H7 (cell line): ENCODE measurements at regions not wholly inside any gene's neighbourhood (a gene's known extent, or its start where the extent isn't known, plus 50 kb on each side); places are given as distances from the start of the nearest gene placed in this dataset.

ENCODE experiments used
- DNase-seq: peaks from one replicate; pipeline ENCODE4 v3.0.0; 2012
- H3K27me3 ChIP-seq: 2 replicates; pipeline ENCODE4 v1.6.0; 2011; ENCODE audit warnings: mild to moderate bottlenecking, low read length; ENCODE audit not compliant: control insufficient read depth, insufficient read depth
- H3K36me3 ChIP-seq: replicated peaks from 2 replicates; pipeline ENCODE4 v1.5.1; 2011; ENCODE audit warnings: low read length; ENCODE audit not compliant: control insufficient read depth, insufficient read depth
- H3K4me3 ChIP-seq: 2 replicates; pipeline ENCODE4 v1.5.1; 2011; ENCODE audit warnings: low read depth, mild to moderate bottlenecking, control low read depth, low read length, moderate library complexity; ENCODE audit not compliant: insufficient read depth

DNA sequence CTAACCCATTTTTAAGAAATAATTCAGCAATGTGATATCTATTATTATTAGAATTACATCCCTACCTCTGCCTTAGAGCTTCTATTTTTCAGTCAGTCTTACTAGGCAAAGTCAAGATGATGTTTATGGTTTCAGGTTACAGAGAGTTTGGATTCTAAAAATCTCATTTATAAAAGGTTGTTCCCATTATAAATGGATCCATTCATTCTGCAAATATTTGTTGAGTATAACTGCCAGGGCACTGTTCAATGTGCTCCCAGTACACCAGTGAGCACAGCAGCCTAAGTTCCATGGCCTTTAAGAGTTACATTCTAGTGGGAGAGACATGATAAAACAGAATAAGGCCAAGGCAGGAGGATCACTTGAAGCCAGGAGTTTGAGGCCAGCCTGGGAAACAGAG, 75.9 kb upstream of the EYA4 start:
- H3K36me3 ChIP-seq = no peaks in the 10 kb centered on the region
- H3K27me3 ChIP-seq = no peaks in the 10 kb centered on the region
- no peak for DNase-seq
- H3K4me3 ChIP-seq = no peak overlapping the region

DNA sequence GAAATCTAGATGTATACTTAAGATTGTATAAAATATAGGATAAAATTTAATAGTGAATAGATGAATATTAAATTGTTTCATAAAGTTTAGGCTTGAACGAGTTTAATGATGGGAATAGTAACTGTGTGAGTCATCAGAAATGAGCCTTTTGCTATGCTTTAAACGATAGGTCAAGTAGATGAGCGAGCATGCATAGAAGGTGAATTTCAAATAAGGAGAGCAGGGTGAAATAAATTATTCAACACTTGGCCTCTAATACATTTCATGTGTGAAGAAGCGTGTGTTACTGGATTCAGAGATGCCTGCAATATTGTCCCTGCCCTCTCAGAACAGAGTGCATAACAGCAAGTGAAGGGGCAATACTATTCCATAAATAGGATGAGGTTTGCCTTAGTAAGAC, 74.4 kb upstream of the EYA4 start:
- no peak overlapping the region for H3K4me3 ChIP-seq
- no peaks in the 10 kb centered on the region for H3K27me3 ChIP-seq

DNA sequence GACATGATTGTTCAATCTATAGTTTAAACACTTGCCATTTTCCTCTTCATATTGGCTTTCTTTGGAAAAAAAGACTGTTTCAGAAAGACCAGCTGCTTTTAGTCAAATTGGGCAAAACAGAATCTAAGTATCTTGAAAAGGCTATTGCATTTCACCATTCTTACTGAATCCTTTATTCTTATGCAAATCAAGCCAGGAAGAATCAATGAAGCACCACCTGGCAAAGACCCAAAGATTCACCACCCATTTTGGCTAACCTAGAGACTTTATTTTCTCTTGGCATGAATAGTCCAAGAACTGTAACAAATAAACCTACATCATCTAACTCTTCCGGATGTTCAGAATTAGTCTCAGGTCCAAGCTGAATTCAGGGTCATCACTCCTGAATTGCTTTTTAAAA, 71.3 kb upstream of the EYA4 start:
- Histone ChIP-seq H3K4me3 (no peak overlapping the region), H3K36me3 (no peaks in the 10 kb centered on the region), H3K27me3 (no peaks in the 10 kb centered on the region; the same call in 1 of the 2 replicates)
- DNase-seq = peak; percentile 19

More for the DNA sequence above, 74.4 kb upstream of the EYA4 start:
- no peak for DNase-seq
- H3K36me3 ChIP-seq = no peaks in the 10 kb centered on the region

DNA sequence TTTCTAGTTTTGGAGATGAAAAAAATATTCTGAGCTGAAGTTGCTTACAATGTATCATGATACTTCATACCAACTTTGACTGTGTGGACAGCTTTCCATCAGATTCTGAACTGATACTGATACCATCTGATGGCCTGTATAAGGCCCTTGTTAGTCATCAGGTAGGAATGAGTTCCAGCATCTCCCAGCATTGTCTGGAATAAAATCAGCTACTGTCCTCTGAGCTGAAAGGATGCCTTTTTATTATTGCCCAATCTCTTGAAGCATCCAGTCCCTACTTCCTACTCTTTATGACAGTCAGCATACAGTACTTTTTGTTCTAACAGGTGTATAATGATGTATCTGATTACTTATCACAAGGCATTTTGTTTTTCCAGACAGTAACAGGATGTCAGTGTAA, 70.6 kb upstream of the EYA4 start:
- Histone ChIP-seq H3K4me3 (no peak overlapping the region), H3K27me3 (no peaks in the 10 kb centered on the region; the same call in 1 of the 2 replicates), H3K36me3 (no peaks in the 10 kb centered on the region)
- no peak for DNase-seq

DNA sequence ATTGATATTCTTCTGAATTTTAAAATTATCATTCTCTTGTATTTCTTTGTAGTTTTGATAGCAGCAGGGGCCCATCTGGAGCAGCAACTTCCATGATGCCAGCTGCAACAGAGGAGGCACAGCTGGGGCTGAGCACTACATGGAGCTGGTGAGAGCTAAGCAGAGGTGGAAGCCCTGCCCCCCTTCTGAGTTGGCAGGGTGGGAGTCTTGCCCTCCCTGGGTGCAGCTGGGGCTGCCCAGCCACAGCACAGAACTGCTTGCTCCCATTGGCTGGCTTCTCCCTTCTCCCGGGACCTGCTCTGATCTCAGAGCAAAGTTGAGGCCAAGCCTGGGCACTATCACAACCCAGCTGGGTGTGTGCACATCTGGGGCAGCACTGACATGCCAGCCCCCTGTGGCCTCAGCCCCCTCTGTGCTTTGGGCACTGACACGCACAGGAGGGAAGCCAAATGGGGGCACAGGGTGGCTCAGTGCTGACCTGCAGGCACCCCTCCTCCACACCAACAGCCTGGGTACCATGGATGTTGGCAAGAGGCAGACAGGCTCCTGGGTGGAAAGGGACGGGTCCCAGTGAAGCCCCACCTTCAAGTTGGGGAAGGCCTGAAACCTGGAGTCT, 69.1 kb upstream of the EYA4 start:
- no peaks in the 10 kb centered on the region; the same call in 1 of the 2 replicates for H3K27me3 ChIP-seq
- DNase-seq = no peak
- H3K4me3 ChIP-seq = no peak overlapping the region
- H3K36me3 ChIP-seq = no peaks in the 10 kb centered on the region

DNA sequence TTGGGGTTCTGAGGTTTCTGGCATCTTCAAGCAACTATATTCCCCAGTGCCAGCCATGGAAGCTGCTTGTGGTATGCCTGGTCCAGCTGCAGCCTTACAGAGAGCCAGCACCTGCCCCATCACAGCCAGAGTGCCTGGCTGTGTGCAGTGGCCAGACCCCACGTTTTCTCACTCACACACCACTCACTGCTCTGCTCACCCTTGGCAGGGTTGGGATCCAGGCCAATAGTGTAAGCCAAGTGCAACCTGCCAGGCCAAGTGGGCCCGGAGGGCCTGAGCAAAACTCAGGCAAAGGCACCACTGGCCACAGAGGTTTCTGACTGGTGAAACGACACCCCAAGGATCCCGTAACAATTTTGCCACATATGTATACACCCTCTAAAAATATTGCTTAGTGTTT, 67.9 kb upstream of the EYA4 start:
- no peak for DNase-seq
- Histone ChIP-seq H3K4me3 (no peak overlapping the region), H3K36me3 (no peaks in the 10 kb centered on the region), H3K27me3 (no peaks in the 10 kb centered on the region; the same call in 1 of the 2 replicates)

DNA sequence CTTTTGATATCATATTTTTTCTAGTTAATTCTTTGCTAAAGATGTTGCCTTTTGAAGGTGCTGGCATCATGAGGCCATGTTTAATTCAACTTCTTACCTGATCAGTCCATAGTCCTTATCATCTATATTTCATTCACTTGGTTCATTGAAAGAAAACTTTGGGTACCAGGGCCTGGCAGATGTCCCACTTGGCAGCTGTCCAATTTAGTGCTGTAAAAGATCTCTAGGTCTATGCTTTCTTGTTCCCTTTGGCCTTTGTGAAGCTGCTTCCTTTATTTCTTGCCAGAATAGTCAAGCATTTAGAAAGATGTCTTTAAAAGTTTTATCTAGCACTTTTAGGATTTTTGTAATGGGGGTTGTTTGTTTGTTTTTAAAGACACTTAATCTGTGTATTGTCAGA, 61.7 kb upstream of the EYA4 start:
- H3K36me3 ChIP-seq = no peaks in the 10 kb centered on the region
- H3K27me3 ChIP-seq = no peaks in the 10 kb centered on the region
- no peak for DNase-seq
- H3K4me3 ChIP-seq = no peak overlapping the region

DNA sequence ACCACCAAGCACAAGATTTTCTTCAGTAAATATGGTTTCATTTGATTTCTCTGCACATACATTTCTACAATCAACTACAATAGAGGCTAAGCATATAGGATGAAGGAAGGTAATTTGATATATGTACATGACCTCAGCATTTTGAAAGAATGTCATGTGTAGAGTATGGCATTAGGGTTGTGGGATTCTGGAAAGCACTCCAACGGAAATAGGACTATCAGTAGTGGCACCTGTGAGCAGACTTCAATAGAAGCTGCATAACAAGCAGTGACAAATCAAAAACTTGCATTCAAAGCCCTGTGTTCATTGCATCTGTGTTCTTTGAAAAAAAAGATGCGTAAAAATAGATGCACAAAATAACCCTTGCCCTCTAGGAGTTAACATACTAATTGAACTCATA, 57.5 kb upstream of the EYA4 start:
- no peak overlapping the region for H3K4me3 ChIP-seq
- H3K27me3 ChIP-seq = no peaks in the 10 kb centered on the region
- no peaks in the 10 kb centered on the region for H3K36me3 ChIP-seq
- DNase-seq = no peak

DNA sequence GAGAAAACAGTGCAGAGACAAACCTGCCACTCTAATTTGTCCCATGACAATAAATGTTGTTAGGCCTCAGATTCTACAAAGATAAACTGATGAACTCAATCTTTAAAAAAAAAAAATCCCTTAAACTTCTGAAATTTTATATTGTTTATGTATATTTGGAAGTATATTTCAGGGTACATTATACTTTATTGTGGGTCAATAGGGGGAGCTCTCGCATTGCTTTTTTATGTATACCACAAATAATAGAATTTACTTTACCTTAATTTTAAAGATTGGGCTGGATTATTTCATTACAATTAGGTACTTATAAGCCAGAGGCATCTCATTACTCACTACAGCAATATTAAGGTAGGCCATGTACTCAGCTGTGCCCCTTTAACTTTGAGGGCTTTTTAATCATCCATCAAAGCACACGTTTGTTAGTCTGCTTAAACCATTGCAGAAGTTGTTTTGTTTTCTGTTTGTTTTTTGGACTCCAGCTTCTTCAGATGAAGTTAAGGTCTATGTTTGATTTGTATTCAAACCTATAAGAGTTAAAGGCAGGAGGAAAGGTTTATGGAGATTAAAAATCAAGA, 56.3 kb upstream of the EYA4 start:
- no peak for DNase-seq
- Histone ChIP-seq H3K27me3 (no peaks in the 10 kb centered on the region), H3K4me3 (no peak overlapping the region), H3K36me3 (no peaks in the 10 kb centered on the region)

DNA sequence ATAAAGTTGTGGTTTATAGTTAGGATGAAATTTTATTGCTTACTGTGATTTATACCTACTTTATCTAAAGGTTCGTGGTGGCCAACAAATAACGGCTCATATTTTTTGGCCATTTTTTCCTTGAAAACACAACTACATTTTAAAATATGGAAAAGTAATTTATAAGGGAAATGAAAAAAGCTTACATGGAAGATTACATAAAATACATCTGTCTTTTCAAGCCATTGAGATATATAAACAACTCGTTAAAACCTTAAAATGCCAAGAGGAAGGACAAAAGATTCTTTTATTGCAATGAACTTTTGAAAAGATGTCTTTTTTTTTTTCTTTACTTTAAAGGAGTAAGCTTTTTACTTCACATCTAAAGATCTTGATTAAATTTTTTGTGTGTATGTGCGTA, 55.4 kb upstream of the EYA4 start:
- H3K4me3 ChIP-seq = no peak overlapping the region
- H3K27me3 ChIP-seq = no peaks in the 10 kb centered on the region
- DNase-seq = no peak
- H3K36me3 ChIP-seq = no peaks in the 10 kb centered on the region

DNA sequence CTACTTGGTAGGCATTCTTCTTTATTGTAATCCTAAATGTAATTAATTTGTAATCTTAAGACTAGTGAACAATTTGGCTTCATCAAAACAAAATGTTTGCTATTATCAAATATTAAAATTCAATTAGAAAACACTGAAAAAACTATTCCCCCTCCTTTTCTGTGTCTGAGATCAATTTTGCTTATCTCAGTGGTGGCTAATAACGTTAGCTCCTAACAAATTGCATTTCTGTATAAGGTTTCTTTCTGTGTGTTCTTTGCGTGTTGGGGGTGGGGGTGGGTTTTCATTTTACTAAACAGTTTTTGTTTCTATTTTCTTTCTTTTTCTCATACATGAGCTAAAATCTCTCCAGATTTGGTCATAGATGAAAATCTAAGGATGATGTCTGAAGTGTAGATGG, 54.0 kb upstream of the EYA4 start:
- Histone ChIP-seq H3K27me3 (no peaks in the 10 kb centered on the region), H3K36me3 (no peaks in the 10 kb centered on the region), H3K4me3 (no peak overlapping the region)
- no peak for DNase-seq

DNA sequence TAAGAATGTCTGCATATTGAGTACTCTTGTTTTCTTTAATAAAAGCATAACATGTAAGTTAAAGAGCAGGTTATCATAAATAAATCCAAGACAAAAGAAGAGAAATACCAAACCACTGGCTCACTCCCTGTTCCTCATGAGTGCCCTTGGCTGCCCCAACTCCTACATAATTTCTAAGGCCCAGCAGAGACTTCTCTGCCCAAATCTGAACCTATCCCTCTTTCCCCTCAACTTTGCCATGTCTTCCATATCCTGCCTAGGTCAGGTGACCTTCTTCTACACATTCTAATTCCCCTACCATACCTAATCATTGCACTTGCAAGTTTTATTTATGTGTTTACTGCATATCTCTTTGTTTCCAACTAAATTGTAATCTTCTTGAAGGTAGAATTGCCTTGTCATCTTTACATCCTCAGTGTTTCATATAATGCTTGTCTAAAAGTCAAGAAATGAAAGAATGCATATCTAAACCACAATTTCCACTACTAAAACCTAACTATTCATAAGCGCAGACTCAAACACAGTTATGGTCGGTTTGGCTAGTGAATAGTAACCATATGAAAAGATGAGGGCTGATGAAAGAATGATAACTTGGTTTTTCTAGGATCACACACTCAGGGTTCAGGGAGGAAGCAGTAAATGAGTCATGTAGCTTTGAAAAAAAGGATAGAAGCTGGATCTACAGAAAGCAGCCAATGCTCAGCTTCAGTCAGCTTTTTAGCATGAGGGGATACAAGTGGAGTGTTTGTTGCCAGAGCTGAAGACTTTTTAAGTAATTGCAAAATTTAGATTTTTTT, 53.3 kb upstream of the EYA4 start:
- Histone ChIP-seq H3K4me3 (no peak overlapping the region), H3K36me3 (no peaks in the 10 kb centered on the region), H3K27me3 (no peaks in the 10 kb centered on the region)
- DNase-seq = no peak

DNA sequence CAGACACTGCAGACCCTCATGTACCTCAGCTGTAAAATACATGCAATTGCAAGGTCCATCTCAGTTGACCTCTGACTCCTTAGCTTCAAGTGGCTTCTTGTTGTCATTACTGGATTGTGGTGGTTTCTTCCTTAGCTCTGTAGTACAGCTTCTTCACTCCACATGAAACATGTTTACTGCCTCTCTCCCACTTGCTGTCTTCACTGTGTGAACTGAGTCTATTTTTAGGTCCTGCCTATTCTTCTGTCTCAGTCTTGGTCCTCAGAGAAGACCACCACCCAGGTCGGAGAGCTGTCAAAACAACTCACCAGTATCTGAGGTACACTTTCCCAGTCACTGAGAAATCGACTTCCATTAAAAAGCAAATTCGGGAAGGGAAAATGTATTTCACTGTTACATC, 50.2 kb upstream of the EYA4 start:
- DNase-seq = no peak
- Histone ChIP-seq H3K36me3 (no peaks in the 10 kb centered on the region), H3K27me3 (no peaks in the 10 kb centered on the region), H3K4me3 (no peak overlapping the region)

DNA sequence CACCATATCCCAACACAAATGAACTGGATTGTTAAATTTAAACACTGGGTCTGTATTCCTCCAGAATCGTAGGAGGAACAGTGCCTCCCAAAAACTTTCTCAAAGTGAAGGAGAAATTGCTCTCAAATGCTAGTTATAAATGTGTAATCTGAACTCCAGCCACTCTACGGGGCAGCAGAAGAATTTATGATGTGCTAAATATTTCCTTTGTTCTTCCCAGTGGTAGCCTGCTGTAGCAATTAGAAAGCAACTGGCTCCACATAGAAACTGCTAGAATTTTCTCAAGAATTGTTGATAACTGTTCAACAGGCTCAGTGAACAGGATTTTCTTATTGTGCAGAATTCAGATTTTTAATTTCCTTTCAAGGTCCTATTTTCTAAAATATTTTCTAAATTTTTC, 49.8 kb upstream of the EYA4 start:
- Histone ChIP-seq H3K4me3 (no peak overlapping the region), H3K36me3 (no peaks in the 10 kb centered on the region), H3K27me3 (no peaks in the 10 kb centered on the region)
- no peak for DNase-seq
